Loucy (cell line): ENCODE measurements at regions not wholly inside any gene's neighbourhood (a gene's known extent, or its start where the extent isn't known, plus 50 kb on each side); places are given as distances from the start of the nearest gene placed in this dataset.
"Not testable (repeated sequence)": the region's sequence is repeated elsewhere in the genome, so short reads cannot be mapped to it uniquely, and the experiment has no call there.

Source experiments
- EZH2phosphoT487 ChIP-seq: fragments of 200-600 bp; IDR thresholded peaks from 2 replicates; pipeline ENCODE4 v1.6.1; 2018; ENCODE audit warnings: antibody characterized with exemption, mild to moderate bottlenecking, moderate library complexity, borderline replicate concordance
- TF ChIP-seq, protein P1 (sequence below): fragments of 200-600 bp; sonication (generic); conservative IDR thresholded peaks from 2 replicates; pipeline ENCODE4 v1.5.1; 2014; ENCODE audit warnings: mild to moderate bottlenecking, antibody characterized with exemption, low read length

DNA sequence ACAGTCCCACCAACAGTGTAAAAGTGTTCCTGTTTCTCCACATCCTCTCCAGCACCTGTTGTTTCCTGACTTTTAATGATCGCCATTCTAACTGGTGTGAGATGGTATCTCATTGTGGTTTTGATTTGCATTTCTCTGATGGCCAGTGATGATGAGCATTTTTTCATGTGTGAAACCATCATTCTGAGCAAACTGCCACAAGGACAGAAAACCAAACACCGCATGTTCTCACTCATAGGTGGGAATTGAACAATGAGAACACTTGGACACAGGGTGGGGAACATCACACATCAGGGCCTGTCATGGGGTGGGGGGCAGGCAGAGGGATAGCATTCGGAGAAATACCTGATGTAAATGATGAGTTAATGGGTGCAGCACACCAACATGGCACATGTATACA is 240.8 kb downstream of the FAT3 start:
- TF ChIP-seq, protein P1, sequence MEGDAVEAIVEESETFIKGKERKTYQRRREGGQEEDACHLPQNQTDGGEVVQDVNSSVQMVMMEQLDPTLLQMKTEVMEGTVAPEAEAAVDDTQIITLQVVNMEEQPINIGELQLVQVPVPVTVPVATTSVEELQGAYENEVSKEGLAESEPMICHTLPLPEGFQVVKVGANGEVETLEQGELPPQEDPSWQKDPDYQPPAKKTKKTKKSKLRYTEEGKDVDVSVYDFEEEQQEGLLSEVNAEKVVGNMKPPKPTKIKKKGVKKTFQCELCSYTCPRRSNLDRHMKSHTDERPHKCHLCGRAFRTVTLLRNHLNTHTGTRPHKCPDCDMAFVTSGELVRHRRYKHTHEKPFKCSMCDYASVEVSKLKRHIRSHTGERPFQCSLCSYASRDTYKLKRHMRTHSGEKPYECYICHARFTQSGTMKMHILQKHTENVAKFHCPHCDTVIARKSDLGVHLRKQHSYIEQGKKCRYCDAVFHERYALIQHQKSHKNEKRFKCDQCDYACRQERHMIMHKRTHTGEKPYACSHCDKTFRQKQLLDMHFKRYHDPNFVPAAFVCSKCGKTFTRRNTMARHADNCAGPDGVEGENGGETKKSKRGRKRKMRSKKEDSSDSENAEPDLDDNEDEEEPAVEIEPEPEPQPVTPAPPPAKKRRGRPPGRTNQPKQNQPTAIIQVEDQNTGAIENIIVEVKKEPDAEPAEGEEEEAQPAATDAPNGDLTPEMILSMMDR: not testable (repeated sequence)
- not testable (repeated sequence) for TF ChIP-seq EZH2phosphoT487
